RWPE1 (cell line): ENCODE measurements at regions not wholly inside any gene's neighbourhood (a gene's known extent, or its start where the extent isn't known, plus 50 kb on each side); places are given as distances from the start of the nearest gene placed in this dataset.

Source experiments
- CTCF ChIA-PET: fragments of 350-600 bp; sonication (Branson Sonifier 250); formaldehyde crosslinking; extraction: SDS; loops from one replicate; lab custom pipeline; 2021; lab: Yijun Ruan, JAX
- POLR2A ChIA-PET: fragments of 400-600 bp; formaldehyde crosslinking; extraction: SDS; loops from one replicate; lab custom pipeline; 2020; ENCODE audit warnings: antibody characterized with exemption; ENCODE audit not compliant: low non-redundant PET; lab: Yijun Ruan, JAX
- DNase-seq: peaks from one replicate; pipeline ENCODE4 v3.0.0; 2012; ENCODE audit warnings: low spot score
- H3K27ac ChIP-seq: fragments of 450-650 bp; 2 replicates; pipeline ENCODE4 v1.5.1; 2017
- TF ChIP-seq, protein P1 (sequence below): fragments of 450-650 bp; conservative IDR thresholded peaks from 2 replicates; pipeline ENCODE4 v1.5.1; 2017; ENCODE audit warnings: low read depth, mild to moderate bottlenecking

DNA sequence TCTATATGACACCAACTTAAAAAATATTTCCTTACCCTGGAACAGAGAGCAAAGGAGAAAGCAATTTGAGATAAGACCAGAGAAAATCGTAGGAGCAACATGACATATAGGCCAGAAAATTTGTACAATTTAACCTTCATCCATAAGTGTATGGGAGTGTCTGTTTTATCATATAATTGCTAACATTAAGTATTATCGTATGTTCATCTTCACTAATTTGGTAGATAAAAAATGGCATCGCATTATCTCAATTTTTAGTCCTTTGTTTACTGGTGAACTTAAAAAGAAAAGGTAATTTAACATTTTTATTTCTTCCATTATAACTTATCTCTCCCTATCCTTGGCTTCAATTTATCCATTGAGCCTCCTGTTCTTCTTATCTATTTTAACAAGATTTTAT is 873.4 kb downstream of the KCNMA1 start:
- ChIA-PET CTCF (no interaction called here), POLR2A (no interaction called here)
- TF ChIP-seq, protein P1, sequence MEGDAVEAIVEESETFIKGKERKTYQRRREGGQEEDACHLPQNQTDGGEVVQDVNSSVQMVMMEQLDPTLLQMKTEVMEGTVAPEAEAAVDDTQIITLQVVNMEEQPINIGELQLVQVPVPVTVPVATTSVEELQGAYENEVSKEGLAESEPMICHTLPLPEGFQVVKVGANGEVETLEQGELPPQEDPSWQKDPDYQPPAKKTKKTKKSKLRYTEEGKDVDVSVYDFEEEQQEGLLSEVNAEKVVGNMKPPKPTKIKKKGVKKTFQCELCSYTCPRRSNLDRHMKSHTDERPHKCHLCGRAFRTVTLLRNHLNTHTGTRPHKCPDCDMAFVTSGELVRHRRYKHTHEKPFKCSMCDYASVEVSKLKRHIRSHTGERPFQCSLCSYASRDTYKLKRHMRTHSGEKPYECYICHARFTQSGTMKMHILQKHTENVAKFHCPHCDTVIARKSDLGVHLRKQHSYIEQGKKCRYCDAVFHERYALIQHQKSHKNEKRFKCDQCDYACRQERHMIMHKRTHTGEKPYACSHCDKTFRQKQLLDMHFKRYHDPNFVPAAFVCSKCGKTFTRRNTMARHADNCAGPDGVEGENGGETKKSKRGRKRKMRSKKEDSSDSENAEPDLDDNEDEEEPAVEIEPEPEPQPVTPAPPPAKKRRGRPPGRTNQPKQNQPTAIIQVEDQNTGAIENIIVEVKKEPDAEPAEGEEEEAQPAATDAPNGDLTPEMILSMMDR: no peak
- H3K27ac ChIP-seq: no peak overlapping the region
- DNase-seq: no peak

DNA sequence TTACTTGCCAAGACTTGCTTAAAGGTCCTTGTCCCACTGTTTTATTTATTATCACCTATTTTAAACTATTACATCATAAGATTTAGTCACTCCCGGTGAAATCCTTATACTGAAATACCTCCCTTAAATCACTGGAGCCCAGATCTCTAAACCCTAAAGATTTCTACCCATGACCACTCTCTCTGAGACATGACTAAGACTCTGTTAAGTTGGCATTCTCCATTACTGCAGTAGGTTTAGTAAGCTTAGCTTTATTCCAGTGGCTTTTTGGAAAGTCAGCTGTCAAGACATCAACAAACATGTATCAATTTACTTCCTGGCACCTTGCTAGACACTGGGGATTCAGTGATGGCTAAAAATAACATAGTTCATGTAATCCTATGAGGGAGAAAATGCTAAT is 874.2 kb downstream of the KCNMA1 start:
- CTCF ChIA-PET: no interaction called here
- TF ChIP-seq, protein P1: no peak
- DNase-seq: no peak
- POLR2A ChIA-PET: no interaction called here
- H3K27ac ChIP-seq: no peak overlapping the region

DNA sequence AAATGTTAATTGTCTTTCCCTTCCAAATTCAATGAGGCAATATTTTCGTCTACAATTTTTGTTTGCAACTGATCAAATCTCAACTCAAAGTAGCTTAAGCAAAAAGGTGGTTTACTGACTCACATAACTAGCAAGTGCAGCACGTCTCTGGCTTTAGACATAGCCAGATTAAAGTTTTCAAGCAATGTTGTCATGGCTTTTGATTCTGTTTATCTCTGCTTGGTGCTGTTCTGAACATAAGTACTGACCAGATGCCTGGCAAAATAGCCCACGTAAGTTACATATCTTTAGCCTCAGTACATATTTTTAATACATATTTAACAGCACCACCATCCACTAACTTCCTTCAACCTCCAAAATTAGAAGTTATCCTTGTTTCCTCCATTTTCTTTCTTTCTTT is 877.9 kb downstream of the KCNMA1 start:
- H3K27ac ChIP-seq: no peak overlapping the region
- CTCF ChIA-PET: no interaction called here
- DNase-seq: no peak
- TF ChIP-seq, protein P1: no peak
- POLR2A ChIA-PET: no interaction called here

DNA sequence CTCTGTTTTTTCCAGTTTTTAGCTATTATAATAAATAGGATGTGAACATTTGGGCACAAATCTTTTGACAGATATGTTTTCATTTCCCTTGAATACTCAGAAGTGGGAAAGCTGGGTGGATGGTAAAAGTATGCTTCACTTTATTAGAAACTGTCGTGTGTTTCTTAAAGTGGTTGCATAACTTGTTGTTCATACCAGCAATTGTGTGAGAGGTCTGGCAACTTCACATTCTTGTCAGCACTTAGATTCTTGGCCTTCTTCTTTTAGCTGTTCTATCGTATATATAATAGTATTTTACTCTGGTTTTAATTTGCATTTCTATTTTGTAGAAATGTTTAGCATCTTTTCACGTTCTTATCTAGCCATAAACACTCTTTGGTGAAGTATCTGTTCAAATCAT is 894.4 kb downstream of the KCNMA1 start:
- TF ChIP-seq, protein P1: no peak
- ChIA-PET POLR2A (no interaction called here), CTCF (no interaction called here)
- DNase-seq: no peak
- H3K27ac ChIP-seq: no peak overlapping the region

DNA sequence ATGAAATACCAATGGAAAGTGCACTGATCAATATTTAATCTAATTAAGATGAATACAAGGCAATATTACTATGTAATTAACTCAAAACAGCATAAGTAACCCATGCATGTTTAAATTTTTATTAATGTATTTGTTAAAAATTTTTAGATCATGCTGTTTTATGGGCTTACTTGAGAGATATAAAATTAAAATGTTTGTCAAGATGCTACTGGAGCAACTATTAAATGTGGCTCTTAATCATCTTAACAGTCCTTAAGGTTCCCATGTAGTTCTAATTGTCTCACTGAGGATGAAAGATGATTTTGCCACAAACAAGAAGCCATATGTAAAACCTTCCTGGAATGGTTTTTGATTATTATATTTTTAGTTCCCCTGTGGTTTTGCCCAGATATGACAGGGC is 897.1 kb downstream of the KCNMA1 start:
- no peak overlapping the region for H3K27ac ChIP-seq
- DNase-seq: no peak
- TF ChIP-seq, protein P1: no peak
- POLR2A ChIA-PET: no interaction called here
- CTCF ChIA-PET: no interaction called here

DNA sequence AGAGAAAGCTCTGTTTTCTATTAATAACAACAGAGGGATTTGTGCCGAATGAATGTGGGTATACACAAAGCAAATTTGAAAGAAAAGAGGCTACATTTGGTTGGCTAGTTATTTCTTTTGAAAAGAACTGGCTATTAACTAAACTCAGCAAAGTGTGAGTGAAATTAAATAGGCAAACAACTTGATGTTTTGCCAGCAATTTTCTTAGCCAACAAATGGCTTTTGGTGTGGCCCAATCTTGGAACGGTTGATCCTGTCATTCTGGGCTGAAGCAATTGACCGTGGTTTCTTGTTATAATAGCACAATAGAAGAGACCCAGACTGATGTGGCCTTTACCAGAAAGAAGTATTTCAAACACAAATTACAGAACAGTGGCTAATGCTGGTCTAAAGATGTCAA is 898.6 kb downstream of the KCNMA1 start:
- no peak for DNase-seq
- no peak overlapping the region for H3K27ac ChIP-seq
- TF ChIP-seq, protein P1: no peak
- CTCF ChIA-PET: no interaction called here
- POLR2A ChIA-PET: no interaction called here
